ENCODE measurements at regions not wholly inside any gene's neighbourhood (a gene's known extent, or its start where the extent isn't known, plus 50 kb on each side); places are given as distances from the start of the nearest gene placed in this dataset.
A peak's percentile ranks its signal among the peaks of the same experiment; 100 is the strongest.
"Not testable (repeated sequence)": the region's sequence is repeated elsewhere in the genome, so short reads cannot be mapped to it uniquely, and the experiment has no call there.

GRCh38 chr14:89564989-89565388, 148.0 kb upstream of the FOXN3 start:
- H3K27ac Mint-ChIP-seq: no peak overlapping the region

GRCh38 chr14:89564286-89564957, 147.4 kb upstream of the FOXN3 start:
- H3K36me3 Mint-ChIP-seq: peaks cover 4% of the 10 kb centered on the region
- H3K9me3 Mint-ChIP-seq: peaks cover 4% of the 10 kb centered on the region
- H3K27me3 Mint-ChIP-seq: no peaks in the 10 kb centered on the region
- H3K4me3 Mint-ChIP-seq: no peak overlapping the region
- ATAC-seq (no peak), DNase-seq (ENCODE audit: low spot score) (no peak)
- no peak overlapping the region for H3K27ac Mint-ChIP-seq
- peaks cover 40 to 55% of the 10 kb centered on the region in 2 donors for H3K4me1 Mint-ChIP-seq (ENCODE audit: low read depth in 2 of 2)

More at GRCh38 chr14:89564989-89565388, 148.0 kb upstream of the FOXN3 start:
- Mint-ChIP-seq H3K4me3 (no peak overlapping the region), H3K27me3 (no peaks in the 10 kb centered on the region), H3K9me3 (peaks cover 4% of the 10 kb centered on the region), H3K36me3 (peaks cover 4% of the 10 kb centered on the region), H3K4me1 (ENCODE audit: low read depth in 2 of 2) (peaks cover 43 to 54% of the 10 kb centered on the region in 2 donors)
- ATAC-seq (no peak), DNase-seq (ENCODE audit: low spot score) (no peak)

GRCh38 chr14:89563471-89563870, 146.4 kb upstream of the FOXN3 start:
- H3K4me3 Mint-ChIP-seq: peak overlapping the region; percentile 24
- H3K4me1 Mint-ChIP-seq (ENCODE audit: low read depth in 2 of 2): peaks cover 36 to 49% of the 10 kb centered on the region in 2 donors

GRCh38 chr14:89551955-89552354, 134.9 kb upstream of the FOXN3 start:
- Mint-ChIP-seq H3K9me3 (no peaks in the 10 kb centered on the region), H3K27ac (peak overlapping the region in 1 of 2 donors; percentile 3), H3K4me1 (ENCODE audit: low read depth in 2 of 2) (peaks cover 33 to 44% of the 10 kb centered on the region in 2 donors), H3K27me3 (no peaks in the 10 kb centered on the region), H3K36me3 (no peaks in the 10 kb centered on the region), H3K4me3 (no peak overlapping the region)
- no peak for ATAC-seq
- no peak for DNase-seq (ENCODE audit: low spot score)

More at GRCh38 chr14:89563471-89563870, 146.4 kb upstream of the FOXN3 start:
- Mint-ChIP-seq H3K36me3 (peaks cover 4% of the 10 kb centered on the region), H3K9me3 (peaks cover 4% of the 10 kb centered on the region), H3K27ac (peak overlapping the region; percentile 6 to 71), H3K27me3 (no peaks in the 10 kb centered on the region)
- no peak for ATAC-seq
- no peak for DNase-seq (ENCODE audit: low spot score)

GRCh38 chr14:89551432-89551831, 134.4 kb upstream of the FOXN3 start:
- ATAC-seq: peak in 1 of 2 donors; percentile 36
- Mint-ChIP-seq H3K27me3 (no peaks in the 10 kb centered on the region), H3K27ac (peak overlapping the region in 1 of 2 donors; percentile 3), H3K4me1 (ENCODE audit: low read depth in 2 of 2) (peaks cover 33 to 39% of the 10 kb centered on the region in 2 donors), H3K36me3 (no peaks in the 10 kb centered on the region), H3K9me3 (no peaks in the 10 kb centered on the region), H3K4me3 (no peak overlapping the region)
- no peak for DNase-seq (ENCODE audit: low spot score)

GRCh38 chr14:89550821-89551220, 133.8 kb upstream of the FOXN3 start:
- DNase-seq (ENCODE audit: low spot score) (no peak), ATAC-seq (no peak)
- no peaks in the 10 kb centered on the region for H3K36me3 Mint-ChIP-seq
- H3K27me3 Mint-ChIP-seq: no peaks in the 10 kb centered on the region
- H3K27ac Mint-ChIP-seq: peak overlapping the region in 1 of 2 donors; percentile 3
- H3K4me1 Mint-ChIP-seq (ENCODE audit: low read depth in 2 of 2): peaks cover 33 to 39% of the 10 kb centered on the region in 2 donors
- H3K9me3 Mint-ChIP-seq: no peaks in the 10 kb centered on the region
- H3K4me3 Mint-ChIP-seq: no peak overlapping the region

- no peak for DNase-seq (ENCODE audit: low spot score)
- no peaks in the 10 kb centered on the region for H3K36me3 Mint-ChIP-seq
- no peaks in the 10 kb centered on the region for H3K9me3 Mint-ChIP-seq
- ATAC-seq: no peak
- peak overlapping the region in 1 of 2 donors; percentile 3 for H3K27ac Mint-ChIP-seq
- no peak overlapping the region for H3K4me3 Mint-ChIP-seq
- H3K27me3 Mint-ChIP-seq: no peaks in the 10 kb centered on the region
- peaks cover 32 to 39% of the 10 kb centered on the region in 2 donors for H3K4me1 Mint-ChIP-seq (ENCODE audit: low read depth in 2 of 2)
Measured at GRCh38 chr14:89549381-89550125, 132.5 kb upstream of the FOXN3 start.

DNA sequence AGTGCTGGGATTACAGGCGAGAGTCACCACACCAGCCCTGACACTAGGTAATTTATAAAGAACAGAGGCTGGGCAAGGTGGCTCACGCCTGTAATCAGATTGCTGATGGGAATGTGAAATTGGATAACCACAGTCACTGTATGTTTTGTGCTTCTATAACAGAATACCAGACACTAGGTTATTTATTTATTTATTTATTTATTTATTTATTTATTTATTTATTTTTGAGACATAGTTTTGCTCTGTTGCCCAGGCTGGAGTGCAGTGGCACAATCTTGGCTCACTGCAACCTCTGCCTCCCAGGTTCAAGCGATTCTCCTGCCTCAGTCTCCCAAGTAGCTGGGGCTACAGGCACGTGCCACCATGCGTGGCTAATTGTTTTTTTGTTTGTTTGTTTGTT, 130.0 kb upstream of the FOXN3 start:
- not testable (repeated sequence) for H3K27me3 Mint-ChIP-seq; H3K27ac Mint-ChIP-seq; H3K36me3 Mint-ChIP-seq; H3K9me3 Mint-ChIP-seq; H3K4me3 Mint-ChIP-seq; ATAC-seq; DNase-seq (ENCODE audit: low spot score)
- H3K4me1 Mint-ChIP-seq (ENCODE audit: low read depth in 2 of 2): peaks cover 40 to 49% of the 10 kb centered on the region in 2 donors

- H3K9me3 Mint-ChIP-seq: no peaks in the 10 kb centered on the region
- ATAC-seq (peak; percentile 49 to 68), DNase-seq (ENCODE audit: low spot score) (no peak)
- peaks cover 40 to 44% of the 10 kb centered on the region in 2 donors for H3K4me1 Mint-ChIP-seq (ENCODE audit: low read depth in 2 of 2)
- no peak overlapping the region for H3K27ac Mint-ChIP-seq
- no peak overlapping the region for H3K4me3 Mint-ChIP-seq
- H3K36me3 Mint-ChIP-seq: no peaks in the 10 kb centered on the region
- H3K27me3 Mint-ChIP-seq: no peaks in the 10 kb centered on the region
Measured at GRCh38 chr14:89544636-89545301, 127.7 kb upstream of the FOXN3 start.

DNA sequence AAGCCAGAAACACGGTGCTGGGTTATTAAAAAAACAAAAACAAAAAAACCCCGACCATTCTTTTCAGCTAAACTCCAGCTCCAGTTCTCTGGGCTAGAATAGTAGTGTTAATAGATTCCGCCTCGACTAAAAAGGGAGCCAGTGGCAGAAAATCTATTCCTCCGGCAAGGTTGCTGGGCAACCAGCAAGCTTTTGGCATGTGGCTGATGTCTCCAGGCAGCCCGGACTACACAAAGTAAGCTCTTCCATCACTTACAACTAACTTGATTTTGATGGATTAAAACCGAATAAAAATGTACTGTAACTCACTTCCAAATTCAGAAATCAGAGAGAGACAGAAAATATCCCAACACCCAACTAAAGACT, 126.4 kb upstream of the FOXN3 start:
- Mint-ChIP-seq H3K27ac (peak overlapping the region; percentile 27 to 41), H3K36me3 (no peaks in the 10 kb centered on the region), H3K4me3 (no peak overlapping the region), H3K9me3 (no peaks in the 10 kb centered on the region), H3K27me3 (no peaks in the 10 kb centered on the region), H3K4me1 (ENCODE audit: low read depth in 2 of 2) (peaks cover 45 to 47% of the 10 kb centered on the region in 2 donors)
- DNase-seq (ENCODE audit: low spot score) (no peak), ATAC-seq (no peak)

DNA sequence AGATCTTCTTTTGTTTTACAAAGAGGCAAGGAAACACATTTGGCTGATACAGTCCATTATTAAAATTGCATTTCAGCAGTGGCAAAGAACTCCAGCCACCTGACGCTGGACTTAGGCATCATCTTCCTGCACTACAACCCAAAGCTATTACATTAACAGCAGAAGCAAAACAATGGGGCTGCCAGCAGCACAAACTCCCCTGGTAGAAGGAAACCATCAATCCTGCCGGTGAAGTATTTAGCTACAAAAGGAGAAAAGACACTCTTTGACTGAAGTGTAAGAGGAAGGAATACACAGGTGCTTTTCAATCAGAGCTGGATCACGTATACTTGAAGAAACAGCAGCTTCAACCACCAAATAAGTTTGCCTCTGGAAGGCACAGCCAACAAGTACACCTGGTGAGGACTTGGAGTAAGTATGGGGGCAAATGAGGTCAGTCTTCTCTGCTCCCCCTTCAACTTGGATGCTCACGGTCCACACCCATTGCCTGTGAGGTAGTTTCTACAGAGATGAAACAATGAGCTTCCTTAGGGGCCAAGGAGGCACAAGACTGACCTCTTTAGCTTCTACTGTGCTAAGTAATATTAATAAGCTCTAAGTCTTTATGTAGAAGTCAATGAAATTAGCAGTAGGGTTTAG, 125.9 kb upstream of the FOXN3 start:
- Mint-ChIP-seq H3K4me1 (ENCODE audit: low read depth in 2 of 2) (peaks cover 45 to 47% of the 10 kb centered on the region in 2 donors), H3K36me3 (no peaks in the 10 kb centered on the region), H3K27me3 (no peaks in the 10 kb centered on the region), H3K9me3 (no peaks in the 10 kb centered on the region), H3K4me3 (no peak overlapping the region), H3K27ac (peak overlapping the region; percentile 20 to 41)
- ATAC-seq: no peak
- DNase-seq (ENCODE audit: low spot score): no peak

- Mint-ChIP-seq H3K36me3 (no peaks in the 10 kb centered on the region), H3K27me3 (no peaks in the 10 kb centered on the region), H3K4me3 (no peak overlapping the region), H3K9me3 (no peaks in the 10 kb centered on the region), H3K27ac (peak overlapping the region in 1 of 2 donors; percentile 49), H3K4me1 (ENCODE audit: low read depth in 2 of 2) (peaks cover 45 to 52% of the 10 kb centered on the region in 2 donors)
- ATAC-seq (no peak), DNase-seq (ENCODE audit: low spot score) (no peak)
Measured at GRCh38 chr14:89540830-89541470, 123.9 kb upstream of the FOXN3 start.

All from natural killer cell treated with Interleukin-12 subunit alpha and Interleukin-12 subunit beta and Interleukin-15 and Interleukin-18, amount 100 ng/mL, for 72 hours (primary cell).